HEK293 (cell line): ENCODE measurements at regions not wholly inside any gene's neighbourhood (a gene's known extent, or its start where the extent isn't known, plus 50 kb on each side); places are given as distances from the start of the nearest gene placed in this dataset.

ENCODE experiments used
- CTCF ChIA-PET: fragments of 350-600 bp; formaldehyde crosslinking; extraction: SDS; loops from one replicate; lab custom pipeline; 2021; ENCODE audit warnings: antibody characterized with exemption; lab: Yijun Ruan, JAX
- POLR2A ChIA-PET: fragments of 300-600 bp; formaldehyde crosslinking; extraction: SDS; loops from one replicate; lab custom pipeline; 2020; ENCODE audit warnings: antibody characterized with exemption, inconsistent platforms; lab: Yijun Ruan, JAX
- H3K27ac ChIP-seq: fragments of 200-500 bp; sonication (Bioruptor generic); 2 replicates; pipeline ENCODE4 v1.5.1; 2014; ENCODE audit warnings: low read depth, low read length, control low read depth, inconsistent platforms; ENCODE audit errors: extremely low read depth
- H3K36me3 ChIP-seq, 2 experiments: fragments of 200-500 bp in 1 of 2; sonication (Bioruptor generic) in 1 of 2; 1 replicate in 1 of 2; 2 replicates in 1 of 2; pipeline ENCODE4 v1.5.1; 2014 to 2017; ENCODE audit warnings: inconsistent platforms in 2 of 2, low read length in 2 of 2; ENCODE audit not compliant: control insufficient read depth in 2 of 2, insufficient read depth in 1 of 2
- H3K4me1 ChIP-seq: fragments of 200-500 bp; sonication (Bioruptor generic); 2 replicates; pipeline ENCODE4 v1.5.1; 2014; ENCODE audit warnings: mild to moderate bottlenecking, low read length, inconsistent platforms; ENCODE audit not compliant: control insufficient read depth, insufficient read depth
- H3K4me3 ChIP-seq: 2 replicates; pipeline ENCODE4 v1.5.1; 2011; ENCODE audit warnings: low read depth, mild to moderate bottlenecking, control low read depth, low read length, moderate library complexity
- H3K9me3 ChIP-seq: fragments of 200-500 bp; sonication (Bioruptor generic); 2 replicates; pipeline ENCODE4 v1.5.1; 2014; ENCODE audit warnings: low read depth, low read length, inconsistent platforms; ENCODE audit not compliant: control insufficient read depth, insufficient read depth
- HOXC10 ChIP-seq: sonication (generic); formaldehyde crosslinking; IDR thresholded peaks from 2 replicates; pipeline ENCODE4 v1.8.1; 2023; ENCODE audit warnings: mild to moderate bottlenecking, missing genetic modification reagents
- KLF1 ChIP-seq: fragments of 450-650 bp; formaldehyde crosslinking; IDR thresholded peaks from 2 replicates; pipeline ENCODE4 v1.5.1; 2016; ENCODE audit warnings: missing biosample characterization, missing genetic modification characterization
- OSR2 ChIP-seq: fragments of 450-650 bp; formaldehyde crosslinking; IDR thresholded peaks from 2 replicates; pipeline ENCODE4 v1.5.1; 2016; ENCODE audit warnings: missing biosample characterization, missing genetic modification characterization
- WT1 ChIP-seq: fragments of 450-650 bp; formaldehyde crosslinking; IDR thresholded peaks from 2 replicates; pipeline ENCODE4 v1.5.1; 2016; ENCODE audit warnings: missing biosample characterization, missing genetic modification characterization
- ZBTB26 ChIP-seq: fragments of 450-650 bp; formaldehyde crosslinking; optimal IDR thresholded peaks from 2 replicates; pipeline ENCODE3; 2016; ENCODE audit warnings: missing biosample characterization, mild to moderate bottlenecking, missing genetic modification characterization
- ZBTB8A ChIP-seq: fragments of 450-650 bp; formaldehyde crosslinking; IDR thresholded peaks from 2 replicates; pipeline ENCODE4 v1.5.1; 2016; ENCODE audit warnings: missing biosample characterization, missing genetic modification characterization
- ZNF114 ChIP-seq: fragments of 450-650 bp; formaldehyde crosslinking; IDR thresholded peaks from 2 replicates; pipeline ENCODE4 v1.5.0; 2017; ENCODE audit warnings: missing biosample characterization, missing genetic modification characterization
- ZNF248 ChIP-seq: fragments of 450-650 bp; formaldehyde crosslinking; IDR thresholded peaks from 2 replicates; pipeline ENCODE4 v1.5.1; 2017; ENCODE audit warnings: missing biosample characterization, missing genetic modification characterization
- ZNF266 ChIP-seq: fragments of 450-650 bp; formaldehyde crosslinking; IDR thresholded peaks from 2 replicates; pipeline ENCODE4 v1.5.1; 2016; ENCODE audit warnings: missing biosample characterization, missing genetic modification characterization, low read depth
- ZNF280C ChIP-seq: fragments of 450-650 bp; formaldehyde crosslinking; IDR thresholded peaks from 2 replicates; pipeline ENCODE4 v1.5.1; 2016; ENCODE audit warnings: missing biosample characterization, missing genetic modification characterization
- ZNF677 ChIP-seq: fragments of 450-650 bp; IDR thresholded peaks from 2 replicates; pipeline ENCODE4 v1.5.0; 2018; ENCODE audit warnings: missing biosample characterization, mild to moderate bottlenecking, missing genetic modification characterization, moderate library complexity
- ZNF777 ChIP-seq: fragments of 450-650 bp; formaldehyde crosslinking; IDR thresholded peaks from 2 replicates; pipeline ENCODE4 v1.5.1; 2017; ENCODE audit warnings: missing biosample characterization, missing genetic modification characterization, borderline replicate concordance
- ZSCAN16 ChIP-seq: fragments of 450-650 bp; formaldehyde crosslinking; IDR thresholded peaks from 2 replicates; pipeline ENCODE4 v1.5.1; 2016; ENCODE audit warnings: missing biosample characterization, missing genetic modification characterization
- ZSCAN18 ChIP-seq: fragments of 450-650 bp; formaldehyde crosslinking; IDR thresholded peaks from 2 replicates; pipeline ENCODE4 v1.5.1; 2016; ENCODE audit warnings: missing biosample characterization, missing genetic modification characterization
- TF ChIP-seq, protein P1 (sequence below): fragments of 450-650 bp; formaldehyde crosslinking; IDR thresholded peaks from 2 replicates; pipeline ENCODE4 v1.5.1; 2017; ENCODE audit warnings: missing biosample characterization, missing genetic modification characterization
- TF ChIP-seq, protein P2 (sequence below): fragments of 450-650 bp; formaldehyde crosslinking; IDR thresholded peaks from 2 replicates; pipeline ENCODE4 v1.5.1; 2016; ENCODE audit warnings: missing biosample characterization, missing genetic modification characterization
- TF ChIP-seq, protein P3 (sequence below): fragments of 450-650 bp; formaldehyde crosslinking; IDR thresholded peaks from 2 replicates; pipeline ENCODE4 v1.5.1; 2016; ENCODE audit warnings: missing biosample characterization, missing genetic modification characterization
- TF ChIP-seq, protein P4 (sequence below): fragments of 450-650 bp; formaldehyde crosslinking; IDR thresholded peaks from 2 replicates; pipeline ENCODE4 v1.5.1; 2016; ENCODE audit warnings: missing biosample characterization, missing genetic modification characterization, low read depth
- TF ChIP-seq, protein P5 (sequence below): fragments of 450-650 bp; formaldehyde crosslinking; IDR thresholded peaks from 2 replicates; pipeline ENCODE4 v1.5.1; 2016; ENCODE audit warnings: missing biosample characterization, missing genetic modification characterization

DNA sequence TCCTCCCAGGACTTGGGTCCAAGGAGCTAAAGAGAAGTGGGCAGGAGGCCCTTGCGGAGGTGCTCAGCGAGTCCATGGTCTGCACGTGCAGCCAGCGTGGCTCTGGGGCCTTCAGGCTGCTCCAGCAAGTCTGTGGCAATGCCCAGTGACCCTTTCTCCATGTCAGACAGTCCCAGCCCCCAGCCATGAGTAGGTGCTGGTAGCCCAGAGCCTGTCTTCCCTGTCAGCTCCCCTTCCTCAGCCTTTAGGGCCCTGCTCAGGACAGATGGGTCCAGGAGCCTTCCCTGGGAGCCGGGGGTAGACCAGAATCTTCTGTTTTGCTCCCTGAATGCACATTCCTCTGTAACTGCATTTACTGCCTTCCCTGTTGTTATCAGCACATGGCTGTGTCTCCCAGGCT lies 147.2 kb upstream of the IRX2 start:
- ChIA-PET POLR2A (no interaction called here), CTCF (no interaction called here)
- no peaks in the 10 kb centered on the region for H3K4me1 ChIP-seq

GRCh38 chr5:2897276-2897961 lies 145.9 kb upstream of the IRX2 start:
- H3K4me3 ChIP-seq: no peak overlapping the region
- ChIA-PET POLR2A (no interaction called here), CTCF (no interaction called here)
- TF ChIP-seq KLF1 (tag by site-specific recombination): no peak
- no peak for TF ChIP-seq ZNF677
- TF ChIP-seq ZSCAN16 (tag by site-specific recombination): no peak
- TF ChIP-seq ZBTB26 (tag by site-specific recombination): no peak
- TF ChIP-seq HOXC10 (CRISPR knock-in tag): no peak
- TF ChIP-seq ZNF114: no peak
- no peak for TF ChIP-seq ZSCAN18
- TF ChIP-seq ZNF777 (tag by site-specific recombination): no peak
- no peak for TF ChIP-seq ZNF280C (tag by site-specific recombination)
- TF ChIP-seq, protein P1, sequence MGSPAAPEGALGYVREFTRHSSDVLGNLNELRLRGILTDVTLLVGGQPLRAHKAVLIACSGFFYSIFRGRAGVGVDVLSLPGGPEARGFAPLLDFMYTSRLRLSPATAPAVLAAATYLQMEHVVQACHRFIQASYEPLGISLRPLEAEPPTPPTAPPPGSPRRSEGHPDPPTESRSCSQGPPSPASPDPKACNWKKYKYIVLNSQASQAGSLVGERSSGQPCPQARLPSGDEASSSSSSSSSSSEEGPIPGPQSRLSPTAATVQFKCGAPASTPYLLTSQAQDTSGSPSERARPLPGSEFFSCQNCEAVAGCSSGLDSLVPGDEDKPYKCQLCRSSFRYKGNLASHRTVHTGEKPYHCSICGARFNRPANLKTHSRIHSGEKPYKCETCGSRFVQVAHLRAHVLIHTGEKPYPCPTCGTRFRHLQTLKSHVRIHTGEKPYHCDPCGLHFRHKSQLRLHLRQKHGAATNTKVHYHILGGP (tag by site-specific recombination): no peak
- no peak for TF ChIP-seq ZBTB8A
- TF ChIP-seq WT1 (tag by site-specific recombination): no peak
- TF ChIP-seq, protein P2, sequence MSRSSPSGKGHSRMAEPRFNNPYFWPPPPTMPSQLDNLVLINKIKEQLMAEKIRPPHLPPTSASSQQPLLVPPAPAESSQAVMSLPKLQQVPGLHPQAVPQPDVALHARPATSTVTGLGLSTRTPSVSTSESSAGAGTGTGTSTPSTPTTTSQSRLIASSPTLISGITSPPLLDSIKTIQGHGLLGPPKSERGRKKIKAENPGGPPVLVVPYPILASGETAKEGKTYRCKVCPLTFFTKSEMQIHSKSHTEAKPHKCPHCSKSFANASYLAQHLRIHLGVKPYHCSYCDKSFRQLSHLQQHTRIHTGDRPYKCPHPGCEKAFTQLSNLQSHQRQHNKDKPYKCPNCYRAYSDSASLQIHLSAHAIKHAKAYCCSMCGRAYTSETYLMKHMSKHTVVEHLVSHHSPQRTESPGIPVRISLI: no peak
- TF ChIP-seq, protein P3, sequence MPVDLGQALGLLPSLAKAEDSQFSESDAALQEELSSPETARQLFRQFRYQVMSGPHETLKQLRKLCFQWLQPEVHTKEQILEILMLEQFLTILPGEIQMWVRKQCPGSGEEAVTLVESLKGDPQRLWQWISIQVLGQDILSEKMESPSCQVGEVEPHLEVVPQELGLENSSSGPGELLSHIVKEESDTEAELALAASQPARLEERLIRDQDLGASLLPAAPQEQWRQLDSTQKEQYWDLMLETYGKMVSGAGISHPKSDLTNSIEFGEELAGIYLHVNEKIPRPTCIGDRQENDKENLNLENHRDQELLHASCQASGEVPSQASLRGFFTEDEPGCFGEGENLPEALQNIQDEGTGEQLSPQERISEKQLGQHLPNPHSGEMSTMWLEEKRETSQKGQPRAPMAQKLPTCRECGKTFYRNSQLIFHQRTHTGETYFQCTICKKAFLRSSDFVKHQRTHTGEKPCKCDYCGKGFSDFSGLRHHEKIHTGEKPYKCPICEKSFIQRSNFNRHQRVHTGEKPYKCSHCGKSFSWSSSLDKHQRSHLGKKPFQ (tag by site-specific recombination): no peak
- no peak for TF ChIP-seq ZNF248 (tag by site-specific recombination)
- no peak for TF ChIP-seq OSR2 (tag by site-specific recombination)
- TF ChIP-seq, protein P4, sequence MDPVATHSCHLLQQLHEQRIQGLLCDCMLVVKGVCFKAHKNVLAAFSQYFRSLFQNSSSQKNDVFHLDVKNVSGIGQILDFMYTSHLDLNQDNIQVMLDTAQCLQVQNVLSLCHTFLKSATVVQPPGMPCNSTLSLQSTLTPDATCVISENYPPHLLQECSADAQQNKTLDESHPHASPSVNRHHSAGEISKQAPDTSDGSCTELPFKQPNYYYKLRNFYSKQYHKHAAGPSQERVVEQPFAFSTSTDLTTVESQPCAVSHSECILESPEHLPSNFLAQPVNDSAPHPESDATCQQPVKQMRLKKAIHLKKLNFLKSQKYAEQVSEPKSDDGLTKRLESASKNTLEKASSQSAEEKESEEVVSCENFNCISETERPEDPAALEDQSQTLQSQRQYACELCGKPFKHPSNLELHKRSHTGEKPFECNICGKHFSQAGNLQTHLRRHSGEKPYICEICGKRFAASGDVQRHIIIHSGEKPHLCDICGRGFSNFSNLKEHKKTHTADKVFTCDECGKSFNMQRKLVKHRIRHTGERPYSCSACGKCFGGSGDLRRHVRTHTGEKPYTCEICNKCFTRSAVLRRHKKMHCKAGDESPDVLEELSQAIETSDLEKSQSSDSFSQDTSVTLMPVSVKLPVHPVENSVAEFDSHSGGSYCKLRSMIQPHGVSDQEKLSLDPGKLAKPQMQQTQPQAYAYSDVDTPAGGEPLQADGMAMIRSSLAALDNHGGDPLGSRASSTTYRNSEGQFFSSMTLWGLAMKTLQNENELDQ: no peak
- TF ChIP-seq ZNF266 (tag by site-specific recombination): no peak
- H3K27ac ChIP-seq: no peak overlapping the region
- no peaks in the 10 kb centered on the region for H3K4me1 ChIP-seq
- H3K9me3 ChIP-seq: no peaks in the 10 kb centered on the region
- H3K36me3 ChIP-seq: no peaks in the 10 kb centered on the region

More for the DNA sequence above, 147.2 kb upstream of the IRX2 start:
- H3K9me3 ChIP-seq: no peaks in the 10 kb centered on the region
- H3K4me3 ChIP-seq: no peak overlapping the region
- no peak for TF ChIP-seq ZNF677
- TF ChIP-seq, protein P5, sequence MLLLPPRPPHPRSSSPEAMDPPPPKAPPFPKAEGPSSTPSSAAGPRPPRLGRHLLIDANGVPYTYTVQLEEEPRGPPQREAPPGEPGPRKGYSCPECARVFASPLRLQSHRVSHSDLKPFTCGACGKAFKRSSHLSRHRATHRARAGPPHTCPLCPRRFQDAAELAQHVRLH: no peak
- TF ChIP-seq, all 188 proteins: peak for 0
- no peak overlapping the region for H3K27ac ChIP-seq
- no peaks in the 10 kb centered on the region for H3K36me3 ChIP-seq
